Activated CD8-positive, alpha-beta T cell treated with anti-CD3 and anti-CD28 coated beads for 36 hours (primary cell): ENCODE measurements at regions not wholly inside any gene's neighbourhood (a gene's known extent, or its start where the extent isn't known, plus 50 kb on each side); places are given as distances from the start of the nearest gene placed in this dataset.

ENCODE experiments used
- ATAC-seq: fragments of 200-7000 bp; cut with Tn5 transposase; one replicate; pipeline ENCODE4 v1.10.0; 2021; ENCODE audit warnings: mild to moderate bottlenecking, moderate library complexity
- CTCF ChIA-PET: fragments of 350-600 bp; sonication (Branson Sonifier 250); formaldehyde crosslinking; loops from one replicate; lab custom pipeline; 2021; ENCODE audit warnings: antibody characterized with exemption; lab: Charles Lee
- POLR2A ChIA-PET: fragments of 350-600 bp; sonication (Branson Sonifier 250); formaldehyde crosslinking; loops from one replicate; lab custom pipeline; 2021; ENCODE audit warnings: antibody characterized with exemption; lab: Charles Lee
- DNase-seq: peaks from one replicate; pipeline ENCODE4 v3.0.0-alpha.2; 2020
- H3K27ac Mint-ChIP-seq: one replicate; pipeline ENCODE4 v1.8.0; 2021; ENCODE audit warnings: mild to moderate bottlenecking, mixed read lengths
- H3K27me3 Mint-ChIP-seq: one replicate; pipeline ENCODE4 v1.8.0; 2021; ENCODE audit warnings: mixed read lengths
- H3K36me3 Mint-ChIP-seq: one replicate; pipeline ENCODE4 v1.8.0; 2021; ENCODE audit warnings: low read depth, mixed read lengths
- H3K4me1 Mint-ChIP-seq: one replicate; pipeline ENCODE4 v1.8.0; 2021; ENCODE audit warnings: low read depth, mixed read lengths
- H3K4me3 Mint-ChIP-seq: one replicate; pipeline ENCODE4 v1.8.0; 2021; ENCODE audit warnings: mild to moderate bottlenecking, moderate library complexity, mixed read lengths
- H3K9me3 Mint-ChIP-seq: one replicate; pipeline ENCODE4 v1.8.0; 2021; ENCODE audit warnings: mixed read lengths
- CTCF ChIP-seq: fragments of 200-600 bp; IDR thresholded peaks from one replicate; pipeline ENCODE4 v1.8.0; 2022; ENCODE audit warnings: antibody characterized with exemption, mild to moderate bottlenecking
- intact Hi-C: fragments of 100-400 bp; cut with micrococcal nuclease; formaldehyde crosslinking; loops from one replicate; pipeline ENCODE4 v1.10.0; 2022

GRCh38 chr2:5520463-5520972 lies 171.7 kb upstream of the SOX11 start:
- Mint-ChIP-seq H3K27ac (no peak overlapping the region), H3K27me3 (no peaks in the 10 kb centered on the region), H3K9me3 (no peaks in the 10 kb centered on the region), H3K4me1 (no peaks in the 10 kb centered on the region), H3K4me3 (no peak overlapping the region), H3K36me3 (no peaks in the 10 kb centered on the region)
- ChIA-PET POLR2A (no interaction called here), CTCF (no interaction called here)
- TF ChIP-seq CTCF = no peak
- DNase-seq (no peak), ATAC-seq (no peak)
- intact Hi-C loops = no loop called here

GRCh38 chr2:5521461-5521860 lies 170.7 kb upstream of the SOX11 start:
- no peak for TF ChIP-seq CTCF
- CTCF ChIA-PET = no interaction called here
- Mint-ChIP-seq H3K4me3 (no peak overlapping the region), H3K27me3 (no peaks in the 10 kb centered on the region), H3K4me1 (no peaks in the 10 kb centered on the region), H3K27ac (no peak overlapping the region), H3K36me3 (no peaks in the 10 kb centered on the region), H3K9me3 (peaks cover 1% of the 10 kb centered on the region)
- intact Hi-C loops = no loop called here
- no peak for DNase-seq
- POLR2A ChIA-PET = no interaction called here
- ATAC-seq = no peak

GRCh38 chr2:5524551-5524950 lies 167.6 kb upstream of the SOX11 start:
- no peaks in the 10 kb centered on the region for H3K36me3 Mint-ChIP-seq
- H3K27me3 Mint-ChIP-seq = no peaks in the 10 kb centered on the region
- no peak overlapping the region for H3K27ac Mint-ChIP-seq
- DNase-seq = no peak
- H3K4me1 Mint-ChIP-seq = no peaks in the 10 kb centered on the region
- no peak overlapping the region for H3K4me3 Mint-ChIP-seq
- ChIA-PET POLR2A (no interaction called here), CTCF (no interaction called here)
- ATAC-seq = no peak
- H3K9me3 Mint-ChIP-seq = peaks cover 2% of the 10 kb centered on the region
- intact Hi-C loops = no loop called here
- TF ChIP-seq CTCF = no peak

GRCh38 chr2:5528706-5529105 lies 163.5 kb upstream of the SOX11 start:
- Mint-ChIP-seq H3K27ac (no peak overlapping the region), H3K4me3 (no peak overlapping the region), H3K27me3 (no peaks in the 10 kb centered on the region), H3K4me1 (no peaks in the 10 kb centered on the region), H3K36me3 (no peaks in the 10 kb centered on the region), H3K9me3 (peaks cover 5% of the 10 kb centered on the region)
- intact Hi-C loops = no loop called here
- no peak for ATAC-seq
- POLR2A ChIA-PET = no interaction called here
- CTCF ChIA-PET = interaction anchor here (0.8 kb wide), 1 partner anchor 342 kb away, joined by 4 read pairs; no protein-coding TSS in a partner anchor
- no peak for DNase-seq
- no peak for TF ChIP-seq CTCF

GRCh38 chr2:5530011-5530696 lies 162.0 kb upstream of the SOX11 start:
- ChIA-PET POLR2A (no interaction called here), CTCF (no interaction called here)
- ATAC-seq (no peak), DNase-seq (no peak)
- intact Hi-C loops = no loop called here
- H3K36me3 Mint-ChIP-seq = no peaks in the 10 kb centered on the region
- no peaks in the 10 kb centered on the region for H3K27me3 Mint-ChIP-seq
- peaks cover 5% of the 10 kb centered on the region for H3K9me3 Mint-ChIP-seq
- H3K4me3 Mint-ChIP-seq = no peak overlapping the region
- no peak for TF ChIP-seq CTCF
- no peak overlapping the region for H3K27ac Mint-ChIP-seq
- H3K4me1 Mint-ChIP-seq = no peaks in the 10 kb centered on the region
